OCI-LY1 (cell line): ENCODE measurements at regions not wholly inside any gene's neighbourhood (a gene's known extent, or its start where the extent isn't known, plus 50 kb on each side); places are given as distances from the start of the nearest gene placed in this dataset.

ENCODE experiments used
- CTCF ChIP-seq: fragments of 200-600 bp; sonication (generic), shearing (Covaris generic); IDR thresholded peaks from 2 replicates; pipeline ENCODE4 v1.5.1; 2017; ENCODE audit warnings: mild to moderate bottlenecking, antibody characterized with exemption, low read length, moderate library complexity, mixed read lengths
- EZH2 ChIP-seq: fragments of 200-600 bp; sonication (generic), shearing (Covaris generic); IDR thresholded peaks from 2 replicates; pipeline ENCODE4 v1.8.0; 2017; ENCODE audit warnings: borderline replicate concordance, mixed run types, mild to moderate bottlenecking, antibody characterized with exemption, low read length, moderate library complexity, mixed read lengths

GRCh38 chr21:23801292-23801691 lies 1806.0 kb downstream of the MRPL39 start:
- TF ChIP-seq CTCF, result no peak
- TF ChIP-seq EZH2, result no peak
